ENCODE measurements at regions not wholly inside any gene's neighbourhood (a gene's known extent, or its start where the extent isn't known, plus 50 kb on each side); places are given as distances from the start of the nearest gene placed in this dataset.

- ATAC-seq (peak; percentile 83), DNase-seq (ENCODE audit: low spot score) (no peak)
- intact Hi-C loops (cut with DNase I): no loop called here
Observed at GRCh38 chr5:166992874-166993722, 1298.3 kb upstream of the WWC1 start.

- DNase-seq (ENCODE audit: low spot score): no peak
- intact Hi-C loops (cut with DNase I): no loop called here
- ATAC-seq: no peak
Observed at GRCh38 chr5:166994226-166994625, 1297.2 kb upstream of the WWC1 start.

- intact Hi-C loops (cut with DNase I): no loop called here
- no peak for ATAC-seq
- DNase-seq (ENCODE audit: low spot score): no peak
Observed at GRCh38 chr5:167001246-167001645, 1290.2 kb upstream of the WWC1 start.

GRCh38 chr5:167008705-167009104, 1282.7 kb upstream of the WWC1 start:
- DNase-seq (ENCODE audit: low spot score) (no peak), ATAC-seq (no peak)
- intact Hi-C loops (cut with DNase I): no loop called here

GRCh38 chr5:167011196-167011595, 1280.2 kb upstream of the WWC1 start:
- intact Hi-C loops (cut with DNase I): no loop called here
- DNase-seq (ENCODE audit: low spot score): no peak
- no peak for ATAC-seq

- intact Hi-C loops (cut with DNase I): no loop called here
- no peak for DNase-seq (ENCODE audit: low spot score)
- ATAC-seq: no peak
Observed at GRCh38 chr5:167012123-167013034, 1279.1 kb upstream of the WWC1 start.

- intact Hi-C loops (cut with DNase I): no loop called here
- no peak for DNase-seq (ENCODE audit: low spot score)
- no peak for ATAC-seq
Observed at GRCh38 chr5:167014401-167015056, 1276.9 kb upstream of the WWC1 start.

- DNase-seq (ENCODE audit: low spot score) (no peak), ATAC-seq (no peak)
- intact Hi-C loops (cut with DNase I): no loop called here
Observed at GRCh38 chr5:167020418-167020817, 1271.0 kb upstream of the WWC1 start.

GRCh38 chr5:167029488-167029887, 1262.0 kb upstream of the WWC1 start:
- intact Hi-C loops (cut with DNase I): no loop called here
- ATAC-seq (peak; percentile 85), DNase-seq (ENCODE audit: low spot score) (no peak)

GRCh38 chr5:167030500-167031120, 1260.8 kb upstream of the WWC1 start:
- ATAC-seq: no peak
- intact Hi-C loops (cut with DNase I): no loop called here

GRCh38 chr5:167036585-167036984, 1254.9 kb upstream of the WWC1 start:
- intact Hi-C loops (cut with DNase I): no loop called here
- ATAC-seq: no peak
- no peak for DNase-seq (ENCODE audit: low spot score)

More at GRCh38 chr5:167030500-167031120, 1260.8 kb upstream of the WWC1 start:
- no peak for DNase-seq (ENCODE audit: low spot score)

GRCh38 chr5:167049043-167049663, 1242.3 kb upstream of the WWC1 start:
- intact Hi-C loops (cut with DNase I): no loop called here
- no peak for DNase-seq (ENCODE audit: low spot score)
- ATAC-seq: peak; percentile 68

GRCh38 chr5:167049771-167050567, 1241.5 kb upstream of the WWC1 start:
- no peak for DNase-seq (ENCODE audit: low spot score)
- intact Hi-C loops (cut with DNase I): no loop called here
- no peak for ATAC-seq

- intact Hi-C loops (cut with DNase I): no loop called here
- no peak for DNase-seq (ENCODE audit: low spot score)
- no peak for ATAC-seq
Observed at GRCh38 chr5:167050568-167051401, 1240.7 kb upstream of the WWC1 start.

GRCh38 chr5:167051402-167051768, 1240.1 kb upstream of the WWC1 start:
- ATAC-seq (no peak), DNase-seq (ENCODE audit: low spot score) (no peak)
- intact Hi-C loops (cut with DNase I): no loop called here

- ATAC-seq (no peak), DNase-seq (ENCODE audit: low spot score) (no peak)
- intact Hi-C loops (cut with DNase I): no loop called here
Observed at GRCh38 chr5:167052791-167053190, 1238.7 kb upstream of the WWC1 start.

- intact Hi-C loops (cut with DNase I): no loop called here
- ATAC-seq (no peak), DNase-seq (ENCODE audit: low spot score) (no peak)
Observed at GRCh38 chr5:167057665-167058064, 1233.8 kb upstream of the WWC1 start.

All from sciatic nerve (tissue), 2 donors.